Nephron progenitor cell (in vitro differentiated cells): ENCODE measurements at regions not wholly inside any gene's neighbourhood (a gene's known extent, or its start where the extent isn't known, plus 50 kb on each side); places are given as distances from the start of the nearest gene placed in this dataset.

Source experiments
- DNase-seq: peaks from one replicate; pipeline ENCODE4 v3.0.0; 2021
- H3K27ac Mint-ChIP-seq: 2 replicates; pipeline ENCODE4 v1.8.0; 2021; ENCODE audit warnings: mild to moderate bottlenecking, moderate library complexity, mixed read lengths
- H3K27me3 Mint-ChIP-seq: 2 replicates; pipeline ENCODE4 v1.8.0; 2021; ENCODE audit warnings: mild to moderate bottlenecking, low read depth, mixed read lengths; ENCODE audit not compliant: poor library complexity
- H3K36me3 Mint-ChIP-seq: 2 replicates; pipeline ENCODE4 v1.8.0; 2021; ENCODE audit warnings: low read depth, mixed read lengths
- H3K4me1 Mint-ChIP-seq: 2 replicates; pipeline ENCODE4 v1.8.0; 2021; ENCODE audit warnings: mixed read lengths
- H3K4me3 Mint-ChIP-seq: 2 replicates; pipeline ENCODE4 v1.8.0; 2021; ENCODE audit warnings: mild to moderate bottlenecking, moderate library complexity, mixed read lengths
- H3K9me3 Mint-ChIP-seq: 2 replicates; pipeline ENCODE4 v1.8.0; 2021; ENCODE audit warnings: mild to moderate bottlenecking, moderate library complexity, mixed read lengths
- TF ChIP-seq, protein P1 (sequence below): fragments of 200-600 bp; sonication (generic); IDR thresholded peaks from 2 replicates; pipeline ENCODE4 v1.5.0; 2021; ENCODE audit warnings: antibody characterized with exemption

DNA sequence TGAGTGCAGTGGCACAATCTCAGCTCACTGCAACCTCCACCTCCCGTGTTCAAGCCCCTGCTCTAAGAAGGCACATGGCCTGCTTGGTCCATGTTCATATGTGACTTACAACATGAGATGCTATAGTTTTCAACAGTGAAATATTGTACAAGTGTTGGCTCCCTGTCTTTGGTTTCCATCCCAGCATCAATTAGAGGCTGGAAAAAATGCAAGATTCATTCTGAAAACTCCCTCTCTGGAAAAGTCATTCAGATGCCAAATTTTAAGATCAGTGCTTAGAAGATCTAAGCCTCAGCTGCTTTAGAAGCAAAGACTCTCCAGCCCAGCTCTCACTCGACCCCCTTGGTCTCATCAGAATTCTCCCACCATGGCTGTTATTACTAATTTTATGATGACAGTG, 398.9 kb downstream of the KIF16B start:
- DNase-seq: no peak
- no peak overlapping the region for H3K4me3 Mint-ChIP-seq
- TF ChIP-seq, protein P1, sequence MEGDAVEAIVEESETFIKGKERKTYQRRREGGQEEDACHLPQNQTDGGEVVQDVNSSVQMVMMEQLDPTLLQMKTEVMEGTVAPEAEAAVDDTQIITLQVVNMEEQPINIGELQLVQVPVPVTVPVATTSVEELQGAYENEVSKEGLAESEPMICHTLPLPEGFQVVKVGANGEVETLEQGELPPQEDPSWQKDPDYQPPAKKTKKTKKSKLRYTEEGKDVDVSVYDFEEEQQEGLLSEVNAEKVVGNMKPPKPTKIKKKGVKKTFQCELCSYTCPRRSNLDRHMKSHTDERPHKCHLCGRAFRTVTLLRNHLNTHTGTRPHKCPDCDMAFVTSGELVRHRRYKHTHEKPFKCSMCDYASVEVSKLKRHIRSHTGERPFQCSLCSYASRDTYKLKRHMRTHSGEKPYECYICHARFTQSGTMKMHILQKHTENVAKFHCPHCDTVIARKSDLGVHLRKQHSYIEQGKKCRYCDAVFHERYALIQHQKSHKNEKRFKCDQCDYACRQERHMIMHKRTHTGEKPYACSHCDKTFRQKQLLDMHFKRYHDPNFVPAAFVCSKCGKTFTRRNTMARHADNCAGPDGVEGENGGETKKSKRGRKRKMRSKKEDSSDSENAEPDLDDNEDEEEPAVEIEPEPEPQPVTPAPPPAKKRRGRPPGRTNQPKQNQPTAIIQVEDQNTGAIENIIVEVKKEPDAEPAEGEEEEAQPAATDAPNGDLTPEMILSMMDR: no peak
- peaks cover 5% of the 10 kb centered on the region for H3K36me3 Mint-ChIP-seq
- H3K9me3 Mint-ChIP-seq: peaks cover 8% of the 10 kb centered on the region
- peaks cover 4% of the 10 kb centered on the region for H3K27me3 Mint-ChIP-seq
- no peaks in the 10 kb centered on the region for H3K4me1 Mint-ChIP-seq
- H3K27ac Mint-ChIP-seq: no peak overlapping the region

DNA sequence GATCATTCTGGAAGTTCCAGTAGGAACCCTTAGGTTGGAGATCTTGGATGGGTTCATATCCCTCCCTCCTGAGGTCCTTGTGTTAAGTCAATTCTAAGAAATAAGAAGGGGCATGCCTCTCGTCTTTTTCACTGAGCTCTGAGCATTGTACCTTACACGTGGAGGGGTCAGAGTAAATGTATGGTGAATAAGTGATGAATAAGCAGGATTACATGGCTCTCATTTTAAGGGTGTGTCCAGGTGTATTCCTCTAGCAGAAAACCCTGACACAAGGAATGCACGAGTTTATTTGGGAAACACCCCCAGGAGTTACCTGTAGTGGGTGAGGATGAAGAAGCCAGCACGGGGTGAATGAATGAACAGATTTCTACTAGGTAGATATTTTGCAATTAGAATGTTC, 400.2 kb downstream of the KIF16B start:
- TF ChIP-seq, protein P1: no peak
- H3K27ac Mint-ChIP-seq: no peak overlapping the region
- no peak overlapping the region for H3K4me3 Mint-ChIP-seq
- H3K27me3 Mint-ChIP-seq: peaks cover 4% of the 10 kb centered on the region
- peaks cover 8% of the 10 kb centered on the region for H3K9me3 Mint-ChIP-seq
- H3K4me1 Mint-ChIP-seq: no peaks in the 10 kb centered on the region
- no peak for DNase-seq
- H3K36me3 Mint-ChIP-seq: peaks cover 5% of the 10 kb centered on the region

DNA sequence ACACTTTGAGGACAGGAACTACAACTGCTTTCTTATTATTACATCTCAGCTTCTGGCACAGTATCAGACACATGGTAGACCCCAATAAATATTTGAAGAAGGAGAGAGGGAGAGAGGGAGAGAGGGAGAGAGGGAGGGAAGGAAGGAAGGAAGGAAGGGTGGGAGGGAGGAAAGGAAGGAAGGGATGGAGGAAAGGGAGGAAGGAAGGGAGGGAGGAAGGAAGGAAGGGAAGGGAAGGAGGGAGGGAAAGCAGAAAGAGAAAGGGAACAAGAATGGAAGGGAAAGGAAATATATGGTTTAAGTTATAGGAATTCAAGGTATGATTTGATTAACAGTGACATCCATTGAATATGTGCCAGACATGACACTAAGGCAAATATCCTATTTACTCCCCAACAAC, 402.1 kb downstream of the KIF16B start:
- Mint-ChIP-seq H3K9me3 (peaks cover 1% of the 10 kb centered on the region), H3K36me3 (peaks cover 1% of the 10 kb centered on the region), H3K4me1 (no peaks in the 10 kb centered on the region), H3K27me3 (peaks cover 4% of the 10 kb centered on the region), H3K27ac (no peak overlapping the region), H3K4me3 (no peak overlapping the region)
- TF ChIP-seq, protein P1: no peak
- no peak for DNase-seq

DNA sequence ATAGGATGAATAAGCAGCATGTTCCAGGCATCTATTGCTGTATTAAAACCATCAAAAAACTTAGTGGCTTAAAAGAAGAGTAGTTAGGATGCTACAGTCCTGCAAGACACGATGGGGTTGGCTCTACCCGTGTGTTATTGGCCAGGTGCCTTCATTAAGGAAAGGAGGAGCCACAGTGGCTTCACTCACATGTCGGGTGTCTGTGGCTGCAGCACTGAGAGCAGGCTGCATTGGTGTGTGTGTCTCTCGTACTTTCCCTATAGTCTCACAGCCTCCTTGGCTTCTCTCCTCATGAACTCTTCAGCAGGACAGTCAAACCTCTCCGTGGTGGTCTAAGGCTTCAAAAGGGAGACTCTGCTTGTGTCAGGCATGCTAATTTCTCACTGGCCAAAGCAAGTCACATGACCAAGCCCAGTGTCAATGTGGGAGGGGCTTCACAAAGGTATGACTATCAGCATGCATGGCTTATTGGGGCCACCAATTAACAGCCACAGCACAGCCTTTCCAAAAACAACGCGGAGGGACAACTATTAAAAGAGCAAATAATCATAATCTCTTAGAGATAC, 402.8 kb downstream of the KIF16B start:
- H3K9me3 Mint-ChIP-seq: no peaks in the 10 kb centered on the region
- H3K4me1 Mint-ChIP-seq: no peaks in the 10 kb centered on the region
- no peaks in the 10 kb centered on the region for H3K36me3 Mint-ChIP-seq
- no peak overlapping the region for H3K27ac Mint-ChIP-seq
- TF ChIP-seq, protein P1: no peak
- DNase-seq: no peak
- H3K4me3 Mint-ChIP-seq: no peak overlapping the region
- H3K27me3 Mint-ChIP-seq: peaks cover 4% of the 10 kb centered on the region

DNA sequence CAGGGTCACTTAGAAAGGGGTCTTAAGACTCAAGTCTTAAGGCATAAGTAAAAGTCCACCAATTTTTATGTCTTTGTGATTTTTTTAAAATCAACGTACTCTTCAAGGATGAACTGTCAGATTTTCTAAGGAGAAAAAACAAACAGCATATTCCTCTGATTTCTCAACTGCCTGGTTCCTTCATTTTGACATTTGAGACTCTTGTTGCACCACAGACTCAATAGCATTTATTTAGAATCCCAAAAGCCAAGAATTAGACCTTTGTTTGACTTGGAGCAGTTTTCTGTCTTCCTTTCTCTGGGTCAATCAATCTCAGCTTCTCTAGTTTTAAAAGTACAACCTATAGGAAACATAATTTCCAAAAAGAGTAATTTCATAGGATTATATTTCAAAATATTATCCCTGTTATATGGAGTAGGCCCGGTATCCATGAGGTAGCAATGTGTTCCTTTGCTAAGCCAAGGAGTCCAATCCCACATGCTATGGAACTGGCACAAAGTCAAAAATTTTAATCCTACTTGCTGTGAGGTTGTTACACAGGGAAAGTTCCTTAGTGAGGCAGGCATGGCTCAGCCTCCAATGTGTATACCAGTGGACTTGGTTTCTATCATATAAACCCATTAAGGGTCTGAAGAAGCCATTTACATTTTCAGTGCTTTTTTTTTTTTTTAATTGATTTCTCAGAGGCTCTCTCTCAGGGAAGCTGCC, 405.7 kb downstream of the KIF16B start:
- H3K27ac Mint-ChIP-seq: no peak overlapping the region
- H3K36me3 Mint-ChIP-seq: no peaks in the 10 kb centered on the region
- no peaks in the 10 kb centered on the region for H3K9me3 Mint-ChIP-seq
- DNase-seq: no peak
- H3K4me1 Mint-ChIP-seq: no peaks in the 10 kb centered on the region
- no peak overlapping the region for H3K4me3 Mint-ChIP-seq
- TF ChIP-seq, protein P1: no peak
- H3K27me3 Mint-ChIP-seq: peaks cover 6% of the 10 kb centered on the region

DNA sequence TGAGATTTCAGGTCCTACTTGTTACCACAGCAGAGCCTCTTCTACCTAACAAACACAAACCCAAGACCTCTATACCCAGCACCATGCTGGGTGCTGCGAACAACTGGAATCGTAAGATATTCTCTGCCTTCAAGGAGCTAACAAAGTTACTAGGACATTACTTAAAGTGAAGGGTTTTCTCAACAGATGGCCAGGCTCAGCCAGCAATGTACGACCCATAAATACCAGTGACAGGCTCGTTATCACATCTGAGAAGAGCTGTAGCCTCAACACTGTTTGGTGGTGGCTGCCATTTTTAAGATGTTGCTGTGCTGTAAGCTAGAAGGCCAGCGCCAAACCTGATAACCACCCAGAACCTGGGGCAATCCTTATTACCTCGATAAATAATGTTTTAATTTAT, 406.5 kb downstream of the KIF16B start:
- H3K4me1 Mint-ChIP-seq: no peaks in the 10 kb centered on the region
- no peak overlapping the region for H3K27ac Mint-ChIP-seq
- no peaks in the 10 kb centered on the region for H3K9me3 Mint-ChIP-seq
- no peak for DNase-seq
- TF ChIP-seq, protein P1: no peak
- no peak overlapping the region for H3K4me3 Mint-ChIP-seq
- no peaks in the 10 kb centered on the region for H3K36me3 Mint-ChIP-seq
- peaks cover 6% of the 10 kb centered on the region for H3K27me3 Mint-ChIP-seq
